ENCODE measurements at regions not wholly inside any gene's neighbourhood (a gene's known extent, or its start where the extent isn't known, plus 50 kb on each side); places are given as distances from the start of the nearest gene placed in this dataset.
"Not testable (repeated sequence)": the region's sequence is repeated elsewhere in the genome, so short reads cannot be mapped to it uniquely, and the experiment has no call there.

DNA sequence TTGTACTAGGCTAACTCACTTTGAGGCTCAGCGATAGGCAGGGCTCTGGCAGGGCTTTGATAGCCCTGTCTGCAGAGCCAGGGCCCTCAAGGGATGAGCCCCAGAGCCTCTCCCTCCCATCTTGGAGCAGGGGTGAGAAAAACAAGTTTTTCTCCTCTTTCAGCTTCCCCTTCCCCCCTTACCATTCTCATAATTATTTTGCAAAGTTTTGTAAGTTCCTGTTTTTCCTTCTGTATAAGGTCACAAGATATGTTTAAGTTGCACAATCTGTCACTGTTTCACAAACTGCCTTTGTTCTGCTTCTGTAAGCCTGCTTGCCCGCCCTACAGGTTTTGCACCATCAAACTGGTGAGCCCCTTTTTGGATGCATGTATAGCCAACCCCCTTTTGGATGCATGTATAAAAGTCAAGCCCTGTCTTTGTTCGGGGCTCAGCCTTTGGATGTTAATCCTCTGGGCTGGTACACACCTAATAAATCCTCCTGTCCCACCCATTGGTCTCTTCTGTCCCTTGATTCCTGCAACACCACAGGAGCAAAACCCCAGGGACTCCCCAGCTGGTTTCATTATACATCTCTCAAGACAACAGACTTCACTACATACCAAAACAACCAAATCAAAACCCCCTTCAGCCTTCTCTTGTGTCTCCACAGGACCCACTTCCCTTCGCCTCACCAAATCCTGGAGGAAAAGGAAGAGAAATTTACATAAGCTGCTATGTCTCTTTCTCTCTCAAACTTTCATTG, 52.5 kb upstream of the RESF1 start:
- no peaks in the 10 kb centered on the region for H3K4me1 ChIP-seq (replicated peaks)
- DNase-seq (ENCODE audit: low spot score) = no peak
- no peak overlapping the region for H3K4me3 ChIP-seq
- TF ChIP-seq POLR2AphosphoS5 (IDR thresholded peaks at IDR 0.05) (no peak), POLR2A (IDR thresholded peaks at IDR 0.05) (no peak)
- TF ChIP-seq, protein P1, sequence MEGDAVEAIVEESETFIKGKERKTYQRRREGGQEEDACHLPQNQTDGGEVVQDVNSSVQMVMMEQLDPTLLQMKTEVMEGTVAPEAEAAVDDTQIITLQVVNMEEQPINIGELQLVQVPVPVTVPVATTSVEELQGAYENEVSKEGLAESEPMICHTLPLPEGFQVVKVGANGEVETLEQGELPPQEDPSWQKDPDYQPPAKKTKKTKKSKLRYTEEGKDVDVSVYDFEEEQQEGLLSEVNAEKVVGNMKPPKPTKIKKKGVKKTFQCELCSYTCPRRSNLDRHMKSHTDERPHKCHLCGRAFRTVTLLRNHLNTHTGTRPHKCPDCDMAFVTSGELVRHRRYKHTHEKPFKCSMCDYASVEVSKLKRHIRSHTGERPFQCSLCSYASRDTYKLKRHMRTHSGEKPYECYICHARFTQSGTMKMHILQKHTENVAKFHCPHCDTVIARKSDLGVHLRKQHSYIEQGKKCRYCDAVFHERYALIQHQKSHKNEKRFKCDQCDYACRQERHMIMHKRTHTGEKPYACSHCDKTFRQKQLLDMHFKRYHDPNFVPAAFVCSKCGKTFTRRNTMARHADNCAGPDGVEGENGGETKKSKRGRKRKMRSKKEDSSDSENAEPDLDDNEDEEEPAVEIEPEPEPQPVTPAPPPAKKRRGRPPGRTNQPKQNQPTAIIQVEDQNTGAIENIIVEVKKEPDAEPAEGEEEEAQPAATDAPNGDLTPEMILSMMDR (IDR thresholded peaks at IDR 0.05) = no peak
- H3K27me3 ChIP-seq (replicated peaks; ENCODE audit: insufficient read depth) = no peaks in the 10 kb centered on the region
- H3K27ac ChIP-seq = no peak overlapping the region
- H3K9me3 ChIP-seq = no peaks in the 10 kb centered on the region
- 91% methylated on average over 4 of the region's 4 CpGs for WGBS
- H3K36me3 ChIP-seq = no peaks in the 10 kb centered on the region
- intact Hi-C loops (cut with DNase I) = no loop called here

DNA sequence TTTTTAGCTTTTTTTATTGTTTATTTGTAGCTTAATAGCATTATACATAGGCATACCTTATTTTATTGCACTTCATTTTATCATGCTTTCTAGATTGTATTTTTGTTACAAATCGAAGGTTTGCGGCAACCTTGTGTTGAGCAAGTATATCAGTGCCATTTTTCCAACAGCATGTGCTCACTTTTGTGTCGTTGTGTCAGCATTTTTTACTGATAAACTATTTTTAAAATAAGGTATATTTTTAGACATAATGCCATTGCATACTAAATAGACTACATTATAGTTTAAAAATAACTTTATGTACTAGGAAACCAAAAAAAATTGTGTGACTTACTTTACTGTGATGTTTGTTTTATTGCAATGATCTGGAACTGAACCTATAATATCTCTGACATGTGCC, 56.2 kb upstream of the RESF1 start:
- TF ChIP-seq POLR2AphosphoS5 (IDR thresholded peaks at IDR 0.05) (no peak), POLR2A (IDR thresholded peaks at IDR 0.05) (no peak)
- TF ChIP-seq, protein P1 (IDR thresholded peaks at IDR 0.05) = no peak
- Histone ChIP-seq H3K27ac (no peak overlapping the region), H3K36me3 (no peaks in the 10 kb centered on the region), H3K4me3 (no peak overlapping the region), H3K9me3 (no peaks in the 10 kb centered on the region), H3K4me1 (replicated peaks) (no peaks in the 10 kb centered on the region), H3K27me3 (replicated peaks; ENCODE audit: insufficient read depth) (no peaks in the 10 kb centered on the region)
- DNase-seq (ENCODE audit: low spot score) = no peak
- intact Hi-C loops (cut with DNase I) = no loop called here
- WGBS = 84% methylated on average over 3 of the region's 3 CpGs

DNA sequence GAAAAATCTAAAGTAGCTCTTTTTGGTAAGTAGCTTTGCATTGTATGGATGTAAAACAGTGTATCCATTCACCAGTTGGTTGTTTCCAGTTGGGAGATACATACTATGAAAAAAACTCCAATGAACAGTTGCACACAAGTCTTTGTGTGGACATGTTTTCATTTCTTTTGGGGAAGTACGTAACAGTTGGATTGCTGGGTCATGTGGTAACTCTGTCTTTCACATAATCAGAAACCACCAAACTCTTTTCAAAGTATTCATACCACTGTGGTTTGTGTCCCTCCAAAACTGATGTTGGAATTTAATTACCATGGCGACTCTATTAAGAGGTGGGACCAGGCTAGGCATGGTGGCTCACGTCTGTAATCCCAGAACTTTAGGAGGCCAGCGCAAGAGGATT, 58.9 kb upstream of the RESF1 start:
- intact Hi-C loops (cut with DNase I) = no loop called here
- H3K27ac ChIP-seq = no peak overlapping the region
- no peak overlapping the region for H3K4me3 ChIP-seq
- no peaks in the 10 kb centered on the region for H3K4me1 ChIP-seq (replicated peaks)
- 92% methylated on average over 4 of the region's 4 CpGs for WGBS
- no peaks in the 10 kb centered on the region for H3K9me3 ChIP-seq
- no peaks in the 10 kb centered on the region for H3K27me3 ChIP-seq (replicated peaks; ENCODE audit: insufficient read depth)
- TF ChIP-seq, protein P1 (IDR thresholded peaks at IDR 0.05) = no peak
- DNase-seq (ENCODE audit: low spot score) = no peak
- no peaks in the 10 kb centered on the region for H3K36me3 ChIP-seq

DNA sequence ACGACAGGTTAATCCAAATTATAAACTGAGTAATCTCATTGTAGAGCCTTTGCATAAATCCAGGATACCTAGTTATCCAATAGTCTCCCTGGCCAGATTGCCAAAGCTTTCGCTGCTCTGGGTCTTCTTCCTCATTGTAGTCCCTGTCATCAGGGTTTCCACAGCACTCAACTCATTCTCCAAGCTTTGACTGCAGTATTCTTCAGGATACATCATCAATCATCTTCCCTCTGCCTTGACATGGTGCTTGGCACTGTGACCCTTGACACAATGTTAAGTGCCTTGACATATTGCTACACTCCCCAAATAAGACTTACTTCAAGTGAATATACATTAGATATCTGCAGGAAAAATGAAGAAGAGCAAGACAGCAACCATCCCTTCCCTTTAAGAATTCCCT, 60.1 kb upstream of the RESF1 start:
- DNase-seq (ENCODE audit: low spot score) = no peak
- 81% methylated on average over 2 of the region's 2 CpGs for WGBS
- intact Hi-C loops (cut with DNase I) = no loop called here
- no peak overlapping the region for H3K27ac ChIP-seq
- H3K4me1 ChIP-seq (replicated peaks) = no peaks in the 10 kb centered on the region
- H3K9me3 ChIP-seq = no peaks in the 10 kb centered on the region
- no peaks in the 10 kb centered on the region for H3K27me3 ChIP-seq (replicated peaks; ENCODE audit: insufficient read depth)
- H3K4me3 ChIP-seq = no peak overlapping the region
- H3K36me3 ChIP-seq = no peaks in the 10 kb centered on the region
- TF ChIP-seq, protein P1 (IDR thresholded peaks at IDR 0.05) = no peak
- no peak for TF ChIP-seq POLR2A (IDR thresholded peaks at IDR 0.05)
- TF ChIP-seq POLR2AphosphoS5 (IDR thresholded peaks at IDR 0.05) = no peak

DNA sequence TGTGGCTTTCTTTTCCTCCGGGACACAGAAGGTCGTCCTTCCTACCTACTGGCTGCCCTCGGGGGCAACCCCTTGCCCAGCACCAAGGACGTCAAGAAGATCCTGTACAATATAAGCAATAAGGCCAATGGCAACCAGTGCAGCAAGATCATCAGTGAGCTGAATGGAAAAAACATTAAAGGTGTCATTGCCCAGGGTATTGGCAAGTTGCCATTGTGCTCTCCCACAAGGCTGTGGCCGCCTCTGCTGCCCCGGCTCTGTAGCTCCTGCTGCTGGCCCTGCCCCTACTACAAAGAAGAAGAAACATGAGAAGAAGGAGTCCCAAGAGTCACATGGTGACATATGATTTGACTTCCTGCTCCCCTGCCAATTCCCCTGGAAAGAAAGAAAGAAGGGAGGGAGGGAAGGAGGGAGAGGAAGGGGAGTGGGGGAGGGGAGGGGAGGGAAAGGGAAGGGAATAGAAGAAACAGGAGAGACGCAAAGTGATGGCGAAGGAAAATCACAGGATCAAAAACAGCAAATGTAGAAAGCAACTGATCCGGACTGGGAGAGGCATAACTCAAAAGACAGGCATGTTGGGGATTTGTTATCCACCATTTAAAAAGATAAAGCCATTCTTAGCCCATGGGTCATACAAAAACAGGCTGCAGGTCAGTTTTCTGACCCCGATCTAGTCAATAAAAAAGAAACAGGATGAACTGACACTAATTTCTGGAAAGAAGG, 61.3 kb upstream of the RESF1 start:
- DNase-seq (ENCODE audit: low spot score) = no peak
- WGBS = 51% methylated on average over 10 of the region's 10 CpGs
- Histone ChIP-seq H3K4me3 (no peak overlapping the region), H3K27ac (no peak overlapping the region), H3K4me1 (replicated peaks) (no peaks in the 10 kb centered on the region), H3K27me3 (replicated peaks; ENCODE audit: insufficient read depth) (no peaks in the 10 kb centered on the region), H3K9me3 (no peaks in the 10 kb centered on the region), H3K36me3 (no peaks in the 10 kb centered on the region)
- intact Hi-C loops (cut with DNase I) = no loop called here
- TF ChIP-seq POLR2AphosphoS5 (IDR thresholded peaks at IDR 0.05) = no peak
- TF ChIP-seq, protein P1 (IDR thresholded peaks at IDR 0.05) = no peak

DNA sequence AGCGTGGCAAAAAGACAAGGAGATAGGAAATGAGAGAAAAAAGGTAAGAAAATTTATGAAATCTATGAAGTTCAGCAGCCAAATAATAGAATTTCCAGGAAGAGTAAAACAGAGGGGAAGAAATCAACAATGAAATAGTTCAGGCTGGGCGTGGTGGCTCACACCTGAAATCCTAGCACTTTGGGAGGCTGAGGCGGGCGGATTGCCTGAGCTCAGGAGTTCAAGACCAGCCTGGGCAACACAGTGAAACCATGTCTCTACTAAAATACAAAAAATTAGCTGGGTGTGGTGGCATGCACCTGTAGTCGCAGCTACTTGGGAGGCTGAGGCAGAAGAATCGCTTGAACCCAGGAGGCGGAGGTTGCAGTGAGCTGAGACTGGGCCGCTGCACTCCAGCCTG, 62.1 kb upstream of the RESF1 start:
- intact Hi-C loops (cut with DNase I); H3K27ac ChIP-seq; H3K27me3 ChIP-seq (replicated peaks; ENCODE audit: insufficient read depth); H3K4me3 ChIP-seq; DNase-seq (ENCODE audit: low spot score); H3K4me1 ChIP-seq (replicated peaks); H3K36me3 ChIP-seq; H3K9me3 ChIP-seq: not testable (repeated sequence)
- WGBS = 91% methylated on average over 8 of the region's 8 CpGs

Data from prostate gland (tissue), 2 donors.